ENCODE measurements at regions not wholly inside any gene's neighbourhood (a gene's known extent, or its start where the extent isn't known, plus 50 kb on each side); places are given as distances from the start of the nearest gene placed in this dataset.

GRCh38 chr4:111842336-111842735, 302.9 kb upstream of the FAM241A start:
- no peak for TF ChIP-seq CTCF (IDR thresholded peaks at IDR 0.05; ENCODE audit: insufficient read depth, low read length, poor library complexity, severe bottlenecking)
- TF ChIP-seq EZH2phosphoT487 (conservative IDR thresholded peaks at IDR 0.05; ENCODE audit: low read length), result no peak
